ENCODE measurements at regions not wholly inside any gene's neighbourhood (a gene's known extent, or its start where the extent isn't known, plus 50 kb on each side); places are given as distances from the start of the nearest gene placed in this dataset.

DNA sequence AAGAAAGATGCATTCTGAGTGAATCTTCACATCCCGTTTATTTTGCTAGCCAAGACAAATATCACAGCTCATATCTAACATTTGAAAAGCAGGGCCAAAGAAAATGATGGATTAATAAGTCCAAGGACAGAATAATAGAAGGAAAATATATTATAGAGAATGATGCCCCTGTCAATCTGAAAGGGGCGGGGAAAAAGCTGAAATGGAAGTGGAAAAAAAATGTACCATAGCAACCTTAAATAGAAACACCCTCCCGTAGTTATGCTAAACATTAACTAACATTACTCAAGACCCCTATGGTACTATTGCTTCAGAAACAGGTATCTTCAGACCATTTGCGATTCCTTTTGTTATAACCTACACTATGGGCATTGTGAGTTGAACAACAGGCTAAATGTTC is 67.7 kb upstream of the SMARCA2 start:
- H3K4me1 Mint-ChIP-seq (ENCODE audit: unreplicated experiment): no peaks in the 10 kb centered on the region
- DNase-seq (ENCODE audit: extremely low spot score, unreplicated experiment): no peak
- TF ChIP-seq, protein P1, sequence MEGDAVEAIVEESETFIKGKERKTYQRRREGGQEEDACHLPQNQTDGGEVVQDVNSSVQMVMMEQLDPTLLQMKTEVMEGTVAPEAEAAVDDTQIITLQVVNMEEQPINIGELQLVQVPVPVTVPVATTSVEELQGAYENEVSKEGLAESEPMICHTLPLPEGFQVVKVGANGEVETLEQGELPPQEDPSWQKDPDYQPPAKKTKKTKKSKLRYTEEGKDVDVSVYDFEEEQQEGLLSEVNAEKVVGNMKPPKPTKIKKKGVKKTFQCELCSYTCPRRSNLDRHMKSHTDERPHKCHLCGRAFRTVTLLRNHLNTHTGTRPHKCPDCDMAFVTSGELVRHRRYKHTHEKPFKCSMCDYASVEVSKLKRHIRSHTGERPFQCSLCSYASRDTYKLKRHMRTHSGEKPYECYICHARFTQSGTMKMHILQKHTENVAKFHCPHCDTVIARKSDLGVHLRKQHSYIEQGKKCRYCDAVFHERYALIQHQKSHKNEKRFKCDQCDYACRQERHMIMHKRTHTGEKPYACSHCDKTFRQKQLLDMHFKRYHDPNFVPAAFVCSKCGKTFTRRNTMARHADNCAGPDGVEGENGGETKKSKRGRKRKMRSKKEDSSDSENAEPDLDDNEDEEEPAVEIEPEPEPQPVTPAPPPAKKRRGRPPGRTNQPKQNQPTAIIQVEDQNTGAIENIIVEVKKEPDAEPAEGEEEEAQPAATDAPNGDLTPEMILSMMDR (IDR thresholded peaks at IDR 0.05): no peak
- H3K36me3 Mint-ChIP-seq (ENCODE audit: unreplicated experiment): no peaks in the 10 kb centered on the region
- H3K4me3 Mint-ChIP-seq (ENCODE audit: unreplicated experiment): no peak overlapping the region
- H3K27me3 Mint-ChIP-seq (ENCODE audit: unreplicated experiment): no peaks in the 10 kb centered on the region
- no peak overlapping the region for H3K27ac Mint-ChIP-seq (ENCODE audit: unreplicated experiment)
- no peaks in the 10 kb centered on the region for H3K9me3 Mint-ChIP-seq (ENCODE audit: unreplicated experiment)

DNA sequence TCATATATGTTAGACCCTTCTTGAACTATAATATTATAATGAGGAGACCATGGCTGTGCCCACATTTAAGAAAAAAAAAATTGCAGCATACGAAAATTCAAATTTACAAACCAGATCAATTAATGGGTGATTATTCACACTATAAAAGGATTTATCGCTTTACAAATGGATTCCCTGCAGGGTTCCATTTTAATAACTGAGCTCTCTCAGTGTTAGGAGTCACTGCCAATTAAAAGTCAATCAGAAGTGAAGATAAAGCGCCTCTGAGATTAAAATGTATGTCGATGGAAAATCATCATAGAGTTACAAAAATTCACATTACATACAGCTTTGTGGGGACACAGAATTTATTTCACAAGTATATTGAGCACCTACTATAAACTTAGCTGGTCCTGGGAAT is 66.6 kb upstream of the SMARCA2 start:
- TF ChIP-seq, protein P1 (IDR thresholded peaks at IDR 0.05): no peak
- Mint-ChIP-seq H3K4me3 (ENCODE audit: unreplicated experiment) (no peak overlapping the region), H3K4me1 (ENCODE audit: unreplicated experiment) (no peaks in the 10 kb centered on the region), H3K36me3 (ENCODE audit: unreplicated experiment) (no peaks in the 10 kb centered on the region), H3K27ac (ENCODE audit: unreplicated experiment) (no peak overlapping the region), H3K27me3 (ENCODE audit: unreplicated experiment) (no peaks in the 10 kb centered on the region), H3K9me3 (ENCODE audit: unreplicated experiment) (no peaks in the 10 kb centered on the region)
- DNase-seq (ENCODE audit: extremely low spot score, unreplicated experiment): no peak

DNA sequence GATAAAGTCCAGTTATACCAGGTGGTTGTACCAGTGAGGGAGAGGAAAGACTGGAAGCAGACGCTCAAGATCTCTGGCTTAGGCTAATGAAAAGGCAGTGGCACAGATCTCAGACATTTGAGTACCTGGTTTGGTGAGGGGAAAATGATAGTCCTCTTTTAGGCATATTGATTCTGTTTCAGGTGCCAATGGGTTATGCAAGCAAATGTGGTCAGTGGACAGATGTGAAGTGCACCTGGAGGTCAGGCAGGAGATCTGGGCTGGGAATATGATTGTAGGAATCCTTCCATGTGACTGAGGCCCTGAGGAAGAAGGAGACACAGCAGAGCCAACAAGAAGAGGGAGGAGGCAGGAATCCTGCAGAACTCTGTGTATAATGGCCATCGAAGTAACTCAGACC is 63.7 kb upstream of the SMARCA2 start:
- no peaks in the 10 kb centered on the region for H3K36me3 Mint-ChIP-seq (ENCODE audit: unreplicated experiment)
- TF ChIP-seq, protein P1 (IDR thresholded peaks at IDR 0.05): no peak
- H3K9me3 Mint-ChIP-seq (ENCODE audit: unreplicated experiment): no peaks in the 10 kb centered on the region
- no peak for DNase-seq (ENCODE audit: extremely low spot score, unreplicated experiment)
- peaks cover 10% of the 10 kb centered on the region for H3K27me3 Mint-ChIP-seq (ENCODE audit: unreplicated experiment)
- H3K4me1 Mint-ChIP-seq (ENCODE audit: unreplicated experiment): no peaks in the 10 kb centered on the region
- H3K27ac Mint-ChIP-seq (ENCODE audit: unreplicated experiment): no peak overlapping the region
- H3K4me3 Mint-ChIP-seq (ENCODE audit: unreplicated experiment): no peak overlapping the region

DNA sequence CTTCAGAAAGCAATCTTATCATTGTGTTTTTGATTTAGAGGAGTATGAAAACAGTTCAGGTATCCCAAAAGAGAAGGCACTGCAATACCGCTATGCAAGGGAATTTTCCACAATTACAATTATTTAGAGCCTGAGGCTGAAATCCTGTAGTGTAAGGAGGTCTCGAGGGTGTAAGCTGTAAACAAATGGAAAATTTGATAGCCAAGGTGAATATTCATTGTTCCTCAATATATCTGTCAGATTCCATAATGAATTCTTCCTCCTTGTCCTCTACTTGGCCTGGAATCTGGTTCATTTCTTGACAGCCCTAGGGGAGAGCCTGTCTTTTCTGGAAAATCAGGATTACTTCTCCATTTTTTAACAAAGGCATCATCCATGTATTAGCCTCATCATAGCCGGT is 63.1 kb upstream of the SMARCA2 start:
- Mint-ChIP-seq H3K27ac (ENCODE audit: unreplicated experiment) (no peak overlapping the region), H3K36me3 (ENCODE audit: unreplicated experiment) (no peaks in the 10 kb centered on the region), H3K27me3 (ENCODE audit: unreplicated experiment) (peaks cover 10% of the 10 kb centered on the region), H3K4me3 (ENCODE audit: unreplicated experiment) (no peak overlapping the region), H3K9me3 (ENCODE audit: unreplicated experiment) (no peaks in the 10 kb centered on the region), H3K4me1 (ENCODE audit: unreplicated experiment) (no peaks in the 10 kb centered on the region)
- DNase-seq (ENCODE audit: extremely low spot score, unreplicated experiment): no peak
- TF ChIP-seq, protein P1 (IDR thresholded peaks at IDR 0.05): no peak

DNA sequence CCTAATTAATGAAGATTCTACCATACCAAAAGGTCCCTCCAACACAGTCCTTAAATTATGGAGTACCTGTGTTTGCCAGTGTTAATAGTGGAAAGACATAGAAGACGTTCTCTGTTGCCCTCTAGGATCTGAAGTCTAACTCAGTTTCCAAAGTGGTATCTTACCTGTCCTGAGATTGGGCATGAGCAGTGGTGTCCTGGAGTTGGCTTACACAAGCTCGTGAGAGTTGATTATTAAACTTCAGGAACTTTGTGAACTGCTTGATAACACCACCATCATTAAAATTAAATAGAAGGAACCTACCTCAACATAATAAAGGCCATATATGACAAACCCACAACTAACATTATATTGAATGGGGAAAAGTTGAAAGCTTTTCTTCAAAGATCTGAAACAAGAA is 60.9 kb upstream of the SMARCA2 start:
- no peak overlapping the region for H3K4me3 Mint-ChIP-seq (ENCODE audit: unreplicated experiment)
- TF ChIP-seq, protein P1 (IDR thresholded peaks at IDR 0.05): no peak
- no peaks in the 10 kb centered on the region for H3K9me3 Mint-ChIP-seq (ENCODE audit: unreplicated experiment)
- H3K27me3 Mint-ChIP-seq (ENCODE audit: unreplicated experiment): peaks cover 10% of the 10 kb centered on the region
- H3K36me3 Mint-ChIP-seq (ENCODE audit: unreplicated experiment): no peaks in the 10 kb centered on the region
- no peak overlapping the region for H3K27ac Mint-ChIP-seq (ENCODE audit: unreplicated experiment)
- no peak for DNase-seq (ENCODE audit: extremely low spot score, unreplicated experiment)
- H3K4me1 Mint-ChIP-seq (ENCODE audit: unreplicated experiment): no peaks in the 10 kb centered on the region

All from osteocyte (in vitro differentiated cells).